Skeletal muscle cell (primary cell): ENCODE measurements at regions not wholly inside any gene's neighbourhood (a gene's known extent, or its start where the extent isn't known, plus 50 kb on each side); places are given as distances from the start of the nearest gene placed in this dataset.

Source experiments
- DNase-seq: peaks from one replicate; pipeline ENCODE4 v3.0.0-alpha.2; 2010; ENCODE audit warnings: low read depth
- H3K4me3 ChIP-seq: 2 replicates; pipeline ENCODE4 v1.5.1; 2011; ENCODE audit warnings: low read depth, mild to moderate bottlenecking, control low read depth, low read length, moderate library complexity

GRCh38 chr1:212520746-212521145 lies 87.8 kb upstream of the ATF3 start:
- no peak overlapping the region for H3K4me3 ChIP-seq
- no peak for DNase-seq

GRCh38 chr1:212525479-212526110 lies 83.0 kb upstream of the ATF3 start:
- H3K4me3 ChIP-seq: no peak overlapping the region
- DNase-seq: no peak

GRCh38 chr1:212526111-212526491 lies 82.5 kb upstream of the ATF3 start:
- no peak overlapping the region for H3K4me3 ChIP-seq
- no peak for DNase-seq

GRCh38 chr1:212528501-212528900 lies 80.1 kb upstream of the ATF3 start:
- no peak overlapping the region for H3K4me3 ChIP-seq
- DNase-seq: no peak

- DNase-seq: peak; percentile 72
Measured at GRCh38 chr1:212529211-212529741, 79.3 kb upstream of the ATF3 start.

GRCh38 chr1:212531267-212531666 lies 77.3 kb upstream of the ATF3 start:
- no peak for DNase-seq
- no peak overlapping the region for H3K4me3 ChIP-seq

More at GRCh38 chr1:212529211-212529741, 79.3 kb upstream of the ATF3 start:
- no peak overlapping the region for H3K4me3 ChIP-seq

GRCh38 chr1:212531796-212532195 lies 76.8 kb upstream of the ATF3 start:
- no peak for DNase-seq
- H3K4me3 ChIP-seq: no peak overlapping the region

- no peak overlapping the region for H3K4me3 ChIP-seq
- DNase-seq: no peak
Measured at GRCh38 chr1:212532469-212533147, 76.0 kb upstream of the ATF3 start.

GRCh38 chr1:212533148-212533517 lies 75.4 kb upstream of the ATF3 start:
- no peak overlapping the region for H3K4me3 ChIP-seq
- no peak for DNase-seq

- DNase-seq: no peak
- no peak overlapping the region for H3K4me3 ChIP-seq
Measured at GRCh38 chr1:212536586-212536985, 72.0 kb upstream of the ATF3 start.

- H3K4me3 ChIP-seq: no peak overlapping the region
- no peak for DNase-seq
Measured at GRCh38 chr1:212537610-212538009, 71.0 kb upstream of the ATF3 start.

GRCh38 chr1:212539737-212540430 lies 68.7 kb upstream of the ATF3 start:
- no peak for DNase-seq
- no peak overlapping the region for H3K4me3 ChIP-seq

- H3K4me3 ChIP-seq: no peak overlapping the region
- DNase-seq: no peak
Measured at GRCh38 chr1:212542761-212543187, 65.8 kb upstream of the ATF3 start.

- DNase-seq: no peak
Measured at GRCh38 chr1:212544110-212544509, 64.5 kb upstream of the ATF3 start.

GRCh38 chr1:212545941-212546635 lies 62.5 kb upstream of the ATF3 start:
- no peak for DNase-seq
- no peak overlapping the region for H3K4me3 ChIP-seq

More at GRCh38 chr1:212544110-212544509, 64.5 kb upstream of the ATF3 start:
- H3K4me3 ChIP-seq: no peak overlapping the region

GRCh38 chr1:212549503-212550017 lies 59.0 kb upstream of the ATF3 start:
- H3K4me3 ChIP-seq: no peak overlapping the region
- DNase-seq: no peak

GRCh38 chr1:212551929-212552328 lies 56.6 kb upstream of the ATF3 start:
- H3K4me3 ChIP-seq: no peak overlapping the region
- DNase-seq: no peak

GRCh38 chr1:212553676-212554075 lies 54.9 kb upstream of the ATF3 start:
- H3K4me3 ChIP-seq: no peak overlapping the region
- no peak for DNase-seq

- DNase-seq: no peak
Measured at GRCh38 chr1:212554401-212554800, 54.2 kb upstream of the ATF3 start.

GRCh38 chr1:212555426-212555825 lies 53.1 kb upstream of the ATF3 start:
- no peak overlapping the region for H3K4me3 ChIP-seq
- no peak for DNase-seq

More at GRCh38 chr1:212554401-212554800, 54.2 kb upstream of the ATF3 start:
- H3K4me3 ChIP-seq: no peak overlapping the region
